IPS-NIHi11 (cell line): ENCODE measurements at regions not wholly inside any gene's neighbourhood (a gene's known extent, or its start where the extent isn't known, plus 50 kb on each side); places are given as distances from the start of the nearest gene placed in this dataset.
A peak's percentile ranks its signal among the peaks of the same experiment; 100 is the strongest.

Experiments
- DNase-seq: peaks from one replicate; pipeline ENCODE4 v3.0.0; 2012; ENCODE audit warnings: mixed read lengths, low spot score

GRCh38 chr13:109883181-109884180, 97.1 kb upstream of the IRS2 start:
- no peak for DNase-seq

- DNase-seq = no peak
Observed at GRCh38 chr13:109881961-109882558, 95.7 kb upstream of the IRS2 start.

- no peak for DNase-seq
Observed at GRCh38 chr13:109881347-109881725, 95.0 kb upstream of the IRS2 start.

GRCh38 chr13:109880371-109881346, 94.3 kb upstream of the IRS2 start:
- DNase-seq = no peak

GRCh38 chr13:109879338-109879737, 93.0 kb upstream of the IRS2 start:
- DNase-seq = no peak

DNA sequence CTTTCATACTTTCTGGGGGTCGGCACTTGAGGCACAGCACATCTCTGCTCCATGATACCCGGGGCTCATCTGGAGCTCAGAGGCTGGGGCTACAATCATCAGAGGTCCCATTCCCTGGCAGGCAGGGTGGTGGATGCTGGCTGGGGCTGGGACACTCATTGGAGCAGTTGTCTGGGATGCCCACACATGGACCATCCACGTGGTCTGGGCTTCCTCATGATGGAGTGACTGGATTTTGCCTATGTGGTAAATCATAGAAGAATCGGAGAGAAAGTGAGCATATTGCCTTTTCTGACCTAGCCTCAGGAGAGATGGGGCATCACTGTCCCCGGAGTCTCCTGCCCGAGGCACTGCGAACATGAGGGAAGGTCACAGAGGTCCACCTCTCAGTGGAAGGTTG, 91.4 kb upstream of the IRS2 start:
- no peak for DNase-seq

DNA sequence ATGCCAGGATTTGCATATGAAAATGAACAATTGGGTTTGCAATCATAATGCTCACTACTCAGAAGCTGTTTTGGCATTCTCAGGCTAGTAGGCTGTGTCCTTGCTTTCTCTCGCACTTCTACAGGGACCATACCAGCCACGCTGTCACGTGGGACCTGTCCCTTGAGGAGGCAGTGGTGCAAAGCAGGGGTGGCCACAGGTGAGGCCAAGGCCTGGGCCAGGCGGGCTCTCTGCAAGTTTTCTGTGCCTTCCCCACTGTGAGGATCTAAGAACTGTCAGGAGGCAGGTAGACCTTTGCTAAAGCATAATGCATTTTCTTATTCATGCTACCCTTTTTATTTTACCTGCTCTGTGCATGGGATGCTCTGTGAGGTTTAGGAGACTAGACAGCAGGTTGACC, 89.4 kb upstream of the IRS2 start:
- DNase-seq = no peak

- no peak for DNase-seq
Observed at GRCh38 chr13:109874484-109875454, 88.4 kb upstream of the IRS2 start.

DNA sequence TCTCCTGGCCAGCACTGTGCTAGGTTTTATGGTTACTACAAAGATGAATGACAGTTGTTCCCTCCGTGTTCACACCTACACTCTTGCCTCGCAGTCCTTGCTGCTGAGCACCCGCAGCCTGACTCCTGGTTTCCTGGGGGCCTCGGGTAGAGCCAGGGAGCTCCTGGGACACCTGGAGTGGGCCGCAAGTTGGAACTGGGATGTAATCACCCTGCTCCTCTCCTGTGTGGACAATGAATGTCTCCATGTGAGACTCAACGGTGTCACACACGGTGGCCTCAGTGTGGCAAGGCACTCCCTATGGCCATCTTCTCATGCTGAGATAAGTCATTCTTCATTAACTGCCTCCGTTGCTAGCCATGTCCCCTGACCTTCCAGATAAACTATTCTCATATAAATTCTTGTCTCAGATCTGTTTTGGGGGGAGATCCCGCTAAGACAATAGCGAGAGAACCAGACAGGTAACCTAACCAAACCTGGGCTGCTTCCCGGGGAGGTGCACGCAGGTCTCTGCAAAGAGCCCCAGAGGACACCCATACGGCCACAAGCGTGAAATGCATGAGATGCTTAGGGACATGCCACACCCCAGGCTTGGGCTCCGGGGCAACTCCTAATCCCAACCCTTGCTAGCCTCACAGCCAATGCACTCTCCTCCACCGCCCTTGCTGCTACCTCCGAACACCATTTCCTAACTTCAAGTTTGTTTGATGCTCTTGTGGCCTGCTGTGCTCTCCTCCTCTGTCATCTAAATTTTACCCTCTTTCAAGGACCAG, 87.2 kb upstream of the IRS2 start:
- DNase-seq = no peak

DNA sequence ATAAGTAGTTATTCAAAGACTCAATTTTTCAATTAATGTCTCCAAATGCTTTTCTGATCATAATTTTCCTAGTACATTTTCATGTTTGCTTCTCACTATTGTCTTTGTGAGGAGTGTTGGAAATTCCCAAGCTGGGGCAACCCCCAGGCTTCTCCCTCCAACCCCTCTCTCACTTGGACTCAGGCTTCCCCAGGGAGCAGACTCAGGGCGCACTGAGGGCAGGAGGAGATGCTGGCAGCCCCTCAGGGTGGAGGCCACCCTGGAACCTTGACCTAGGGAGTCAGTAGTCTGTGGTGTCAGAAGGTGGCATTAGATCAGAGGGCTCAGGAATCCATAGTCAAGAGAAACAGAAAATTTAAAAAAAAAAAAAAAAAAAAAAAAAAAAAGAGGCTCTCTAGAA, 86.5 kb upstream of the IRS2 start:
- DNase-seq = no peak

- no peak for DNase-seq
Observed at GRCh38 chr13:109870696-109871370, 84.5 kb upstream of the IRS2 start.

GRCh38 chr13:109870274-109870673, 83.9 kb upstream of the IRS2 start:
- no peak for DNase-seq

- peak; percentile 27 for DNase-seq
Observed at GRCh38 chr13:109869312-109870237, 83.2 kb upstream of the IRS2 start.

DNA sequence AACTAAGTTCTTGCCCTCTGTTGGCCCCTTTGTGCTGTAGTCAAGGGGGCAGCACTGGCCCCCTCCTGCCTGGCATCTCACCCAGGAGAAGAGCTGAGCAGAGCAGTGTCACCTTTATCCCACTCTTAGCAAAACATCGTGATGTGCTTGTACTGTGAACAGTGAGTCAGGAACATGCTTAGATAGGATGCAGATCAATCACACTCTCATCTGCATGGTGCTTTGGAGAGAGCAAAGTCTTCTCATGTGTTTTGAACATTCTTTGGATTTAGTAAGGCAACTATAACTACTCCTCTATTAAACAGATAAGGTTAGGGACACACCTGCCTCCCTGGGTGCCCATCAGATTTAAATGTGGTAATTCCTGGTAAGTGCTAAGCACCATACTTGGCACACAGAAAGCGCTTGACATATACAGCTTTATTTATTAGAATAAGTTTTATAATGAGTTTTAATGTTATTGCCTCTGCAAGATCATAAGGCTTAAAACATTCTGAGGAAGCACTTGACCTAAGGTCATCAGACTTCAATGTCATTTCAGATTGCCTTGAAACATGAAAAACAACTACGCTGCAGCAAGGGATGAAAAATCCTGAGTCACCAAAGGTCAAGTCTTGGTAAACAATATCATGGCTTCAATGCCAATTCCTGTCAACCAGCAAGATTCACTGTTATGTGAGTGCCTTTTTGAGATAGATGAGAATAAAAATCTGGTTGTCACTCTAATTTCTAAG, 82.4 kb upstream of the IRS2 start:
- no peak for DNase-seq

- DNase-seq = no peak
Observed at GRCh38 chr13:109867766-109868165, 81.4 kb upstream of the IRS2 start.

GRCh38 chr13:109862627-109863026, 76.2 kb upstream of the IRS2 start:
- DNase-seq = no peak

DNA sequence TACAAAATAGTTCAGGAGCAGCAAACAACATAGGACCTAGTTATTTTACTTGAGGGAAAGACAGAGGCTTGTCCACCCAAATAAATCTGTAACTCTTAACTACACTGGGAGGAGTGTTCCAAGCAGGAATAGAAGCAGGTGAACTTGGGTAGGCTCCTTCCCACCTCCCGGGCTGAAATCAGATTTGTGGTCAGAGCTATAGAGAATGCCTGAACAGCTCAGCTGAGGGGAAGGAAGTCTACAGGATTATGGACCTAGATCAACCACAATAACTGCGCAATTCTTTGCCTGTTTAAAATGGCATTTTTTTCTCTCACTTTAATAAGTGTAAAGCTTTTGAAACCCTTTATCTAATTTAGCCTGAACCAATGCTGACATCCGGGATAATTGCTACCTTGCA, 73.5 kb upstream of the IRS2 start:
- no peak for DNase-seq
